GM23338 (cell line): ENCODE measurements at regions not wholly inside any gene's neighbourhood (a gene's known extent, or its start where the extent isn't known, plus 50 kb on each side); places are given as distances from the start of the nearest gene placed in this dataset.
A peak's percentile ranks its signal among the peaks of the same experiment; 100 is the strongest.

Experiments used
- ATAC-seq: fragments of 200-7000 bp; cut with Tn5 transposase; 3 replicates; pipeline ENCODE4 v1.9.1; 2020
- DNase-seq: peaks from one replicate; pipeline ENCODE4 v3.0.0-alpha.2; 2015; ENCODE audit warnings: low spot score
- H2AFZ ChIP-seq: fragments of 200-600 bp; sonication (generic); 2 replicates; pipeline ENCODE4 v1.8.0; 2016; ENCODE audit warnings: antibody characterized with exemption, mild to moderate bottlenecking, moderate library complexity
- H3F3A ChIP-seq: fragments of 200-600 bp; sonication (generic); replicated peaks from 2 replicates; pipeline ENCODE4 v1.8.0; 2017; ENCODE audit warnings: antibody characterized with exemption, mixed run types, low read depth
- H3K27ac ChIP-seq: fragments of 200-600 bp; sonication (generic); 2 replicates; pipeline ENCODE4 v1.6.1; 2016; ENCODE audit warnings: low read depth
- H3K27me3 ChIP-seq: fragments of 200-600 bp; sonication (generic); 2 replicates; pipeline ENCODE4 v1.8.0; 2016; ENCODE audit warnings: mild to moderate bottlenecking, mixed run types, moderate library complexity; ENCODE audit not compliant: insufficient read depth
- H3K36me3 ChIP-seq: fragments of 200-600 bp; sonication (generic); 2 replicates; pipeline ENCODE4 v1.8.0; 2016; ENCODE audit warnings: mild to moderate bottlenecking; ENCODE audit not compliant: insufficient read depth
- H3K4me1 ChIP-seq: fragments of 200-600 bp; sonication (generic); 2 replicates; pipeline ENCODE4 v1.8.0; 2016; ENCODE audit warnings: mild to moderate bottlenecking, moderate library complexity; ENCODE audit not compliant: insufficient read depth
- H3K4me2 ChIP-seq: fragments of 200-600 bp; sonication (generic); 2 replicates; pipeline ENCODE4 v1.7.1; 2017; ENCODE audit warnings: mixed run types
- H3K4me3 ChIP-seq: fragments of 200-600 bp; sonication (generic); 2 replicates; pipeline ENCODE4 v1.6.1; 2016; ENCODE audit warnings: mixed run types
- H3K79me2 ChIP-seq: fragments of 200-600 bp; sonication (generic); replicated peaks from 2 replicates; pipeline ENCODE4 v1.8.0; 2017; ENCODE audit warnings: mild to moderate bottlenecking; ENCODE audit not compliant: insufficient read depth
- H3K9me2 ChIP-seq: fragments of 200-600 bp; sonication (generic); 2 replicates; pipeline ENCODE4 v1.8.0; 2017; ENCODE audit not compliant: insufficient read depth
- H4K20me1 ChIP-seq: fragments of 200-600 bp; sonication (generic); replicated peaks from 2 replicates; pipeline ENCODE4 v1.8.0; 2017; ENCODE audit warnings: mild to moderate bottlenecking; ENCODE audit not compliant: insufficient read depth
- H3K27ac Mint-ChIP-seq: 2 replicates; pipeline ENCODE4 v1.8.0; 2020; ENCODE audit warnings: inconsistent platforms, mild to moderate bottlenecking, moderate library complexity, mixed read lengths
- H3K27me3 Mint-ChIP-seq: 3 replicates; pipeline ENCODE4 v1.8.0; 2022; ENCODE audit warnings: low read depth, mild to moderate bottlenecking, moderate library complexity, mixed read lengths, inconsistent platforms; ENCODE audit not compliant: insufficient read depth, poor library complexity
- H3K36me3 Mint-ChIP-seq: 3 replicates; pipeline ENCODE4 v1.8.0; 2021; ENCODE audit warnings: low read depth, mild to moderate bottlenecking, inconsistent platforms, moderate library complexity, mixed read lengths
- H3K4me1 Mint-ChIP-seq: 3 replicates; pipeline ENCODE4 v1.8.0; 2020; ENCODE audit warnings: mild to moderate bottlenecking, inconsistent platforms, mixed read lengths
- H3K4me3 Mint-ChIP-seq: 3 replicates; pipeline ENCODE4 v1.8.0; 2021; ENCODE audit warnings: moderate library complexity, mild to moderate bottlenecking, inconsistent platforms, mixed read lengths
- H3K9me3 Mint-ChIP-seq: 3 replicates; pipeline ENCODE4 v1.8.0; 2020; ENCODE audit warnings: moderate library complexity, mild to moderate bottlenecking, inconsistent platforms, mixed read lengths
- CREB1 ChIP-seq: fragments of 250-450 bp; sonication (Bioruptor Pico); IDR thresholded peaks from 2 replicates; pipeline ENCODE4 v1.5.0; 2020; ENCODE audit warnings: low read depth, mild to moderate bottlenecking, moderate library complexity
- EZH2 ChIP-seq: fragments of 200-600 bp; sonication (generic); IDR thresholded peaks from one replicate; pipeline ENCODE4 v1.8.0; 2017; ENCODE audit warnings: antibody characterized with exemption, mild to moderate bottlenecking, low read depth; ENCODE audit not compliant: unreplicated experiment
- EZH2phosphoT487 ChIP-seq: fragments of 200-600 bp; sonication (generic); IDR thresholded peaks from one replicate; pipeline ENCODE4 v1.8.1; 2018; ENCODE audit warnings: antibody characterized with exemption; ENCODE audit not compliant: unreplicated experiment
- JUNB ChIP-seq: IDR thresholded peaks from one replicate; pipeline ENCODE4 v1.6.1; 2016; ENCODE audit warnings: antibody characterized with exemption; ENCODE audit not compliant: unreplicated experiment
- NANOG ChIP-seq: IDR thresholded peaks from 2 replicates; pipeline ENCODE4 v1.6.1; 2016; ENCODE audit warnings: antibody characterized with exemption, borderline replicate concordance
- POLR2AphosphoS5 ChIP-seq: IDR thresholded peaks from 2 replicates; pipeline ENCODE4 v1.6.1; 2016; ENCODE audit warnings: antibody characterized with exemption, low read depth
- STAT1 ChIP-seq: IDR thresholded peaks from one replicate; pipeline ENCODE4 v1.6.1; 2016; ENCODE audit warnings: antibody characterized with exemption; ENCODE audit not compliant: unreplicated experiment
- ZNF114 ChIP-seq: fragments of 250-450 bp; sonication (Bioruptor Pico); IDR thresholded peaks from 2 replicates; pipeline ENCODE4 v1.5.0; 2020; ENCODE audit warnings: mild to moderate bottlenecking, moderate library complexity
- ZNF331 ChIP-seq: fragments of 250-450 bp; sonication (Bioruptor Pico); IDR thresholded peaks from 2 replicates; pipeline ENCODE4 v1.5.0; 2020; ENCODE audit warnings: low read depth, mild to moderate bottlenecking, moderate library complexity
- ZNF462 ChIP-seq: fragments of 250-450 bp; sonication (Bioruptor Pico); IDR thresholded peaks from 2 replicates; pipeline ENCODE4 v1.5.0; 2020; ENCODE audit warnings: mild to moderate bottlenecking, moderate library complexity
- TF ChIP-seq, protein P1 (sequence below): IDR thresholded peaks from one replicate; pipeline ENCODE4 v1.6.1; 2018; ENCODE audit warnings: antibody characterized with exemption; ENCODE audit not compliant: unreplicated experiment
- TF ChIP-seq, protein P2 (sequence below), 2 experiments: fragments of 200-600 bp in 1 of 2; sonication (generic) in 1 of 2; conservative IDR thresholded peaks; 2 replicates each; pipeline versions ENCODE4 v1.5.1 to v1.6.1; 2016 to 2017; ENCODE audit warnings: antibody characterized with exemption in 2 of 2, low read depth in 2 of 2, mild to moderate bottlenecking in 2 of 2, moderate library complexity in 1 of 2
- TF ChIP-seq, protein P3 (sequence below): IDR thresholded peaks from 2 replicates; pipeline ENCODE4 v1.6.1; 2016; ENCODE audit warnings: antibody characterized with exemption

DNA sequence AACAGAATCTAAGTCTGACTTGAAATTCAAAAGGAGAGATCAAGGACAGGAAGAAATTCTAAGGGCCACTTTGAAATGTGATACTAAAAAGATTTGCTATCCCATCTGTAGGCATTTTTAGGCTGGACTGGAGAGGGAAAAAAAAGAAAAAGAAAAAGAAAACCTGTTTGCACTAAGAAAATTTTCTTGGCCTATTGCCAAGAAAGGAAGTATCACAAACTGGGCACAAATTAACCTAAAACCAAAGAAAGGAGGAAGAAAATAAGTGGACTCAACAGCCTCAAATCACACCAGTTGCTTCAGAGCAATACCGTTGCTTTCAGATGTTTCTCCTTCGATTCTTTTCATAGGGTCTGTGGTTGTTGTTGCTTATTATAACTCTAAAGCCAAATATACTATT lies 287.9 kb upstream of the VRK2 start:
- H4K20me1 ChIP-seq = no peaks in the 10 kb centered on the region
- H3K4me3 ChIP-seq = no peak overlapping the region
- ATAC-seq = no peak
- Mint-ChIP-seq H3K27me3 (peaks cover 4% of the 10 kb centered on the region), H3K36me3 (no peaks in the 10 kb centered on the region), H3K27ac (no peak overlapping the region), H3K4me3 (no peak overlapping the region), H3K4me1 (peaks cover 41% of the 10 kb centered on the region), H3K9me3 (no peaks in the 10 kb centered on the region)
- peak overlapping the region; percentile 64 for H3K4me2 ChIP-seq
- TF ChIP-seq, protein P1, sequence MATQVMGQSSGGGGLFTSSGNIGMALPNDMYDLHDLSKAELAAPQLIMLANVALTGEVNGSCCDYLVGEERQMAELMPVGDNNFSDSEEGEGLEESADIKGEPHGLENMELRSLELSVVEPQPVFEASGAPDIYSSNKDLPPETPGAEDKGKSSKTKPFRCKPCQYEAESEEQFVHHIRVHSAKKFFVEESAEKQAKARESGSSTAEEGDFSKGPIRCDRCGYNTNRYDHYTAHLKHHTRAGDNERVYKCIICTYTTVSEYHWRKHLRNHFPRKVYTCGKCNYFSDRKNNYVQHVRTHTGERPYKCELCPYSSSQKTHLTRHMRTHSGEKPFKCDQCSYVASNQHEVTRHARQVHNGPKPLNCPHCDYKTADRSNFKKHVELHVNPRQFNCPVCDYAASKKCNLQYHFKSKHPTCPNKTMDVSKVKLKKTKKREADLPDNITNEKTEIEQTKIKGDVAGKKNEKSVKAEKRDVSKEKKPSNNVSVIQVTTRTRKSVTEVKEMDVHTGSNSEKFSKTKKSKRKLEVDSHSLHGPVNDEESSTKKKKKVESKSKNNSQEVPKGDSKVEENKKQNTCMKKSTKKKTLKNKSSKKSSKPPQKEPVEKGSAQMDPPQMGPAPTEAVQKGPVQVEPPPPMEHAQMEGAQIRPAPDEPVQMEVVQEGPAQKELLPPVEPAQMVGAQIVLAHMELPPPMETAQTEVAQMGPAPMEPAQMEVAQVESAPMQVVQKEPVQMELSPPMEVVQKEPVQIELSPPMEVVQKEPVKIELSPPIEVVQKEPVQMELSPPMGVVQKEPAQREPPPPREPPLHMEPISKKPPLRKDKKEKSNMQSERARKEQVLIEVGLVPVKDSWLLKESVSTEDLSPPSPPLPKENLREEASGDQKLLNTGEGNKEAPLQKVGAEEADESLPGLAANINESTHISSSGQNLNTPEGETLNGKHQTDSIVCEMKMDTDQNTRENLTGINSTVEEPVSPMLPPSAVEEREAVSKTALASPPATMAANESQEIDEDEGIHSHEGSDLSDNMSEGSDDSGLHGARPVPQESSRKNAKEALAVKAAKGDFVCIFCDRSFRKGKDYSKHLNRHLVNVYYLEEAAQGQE = no peak
- TF ChIP-seq, protein P2, sequence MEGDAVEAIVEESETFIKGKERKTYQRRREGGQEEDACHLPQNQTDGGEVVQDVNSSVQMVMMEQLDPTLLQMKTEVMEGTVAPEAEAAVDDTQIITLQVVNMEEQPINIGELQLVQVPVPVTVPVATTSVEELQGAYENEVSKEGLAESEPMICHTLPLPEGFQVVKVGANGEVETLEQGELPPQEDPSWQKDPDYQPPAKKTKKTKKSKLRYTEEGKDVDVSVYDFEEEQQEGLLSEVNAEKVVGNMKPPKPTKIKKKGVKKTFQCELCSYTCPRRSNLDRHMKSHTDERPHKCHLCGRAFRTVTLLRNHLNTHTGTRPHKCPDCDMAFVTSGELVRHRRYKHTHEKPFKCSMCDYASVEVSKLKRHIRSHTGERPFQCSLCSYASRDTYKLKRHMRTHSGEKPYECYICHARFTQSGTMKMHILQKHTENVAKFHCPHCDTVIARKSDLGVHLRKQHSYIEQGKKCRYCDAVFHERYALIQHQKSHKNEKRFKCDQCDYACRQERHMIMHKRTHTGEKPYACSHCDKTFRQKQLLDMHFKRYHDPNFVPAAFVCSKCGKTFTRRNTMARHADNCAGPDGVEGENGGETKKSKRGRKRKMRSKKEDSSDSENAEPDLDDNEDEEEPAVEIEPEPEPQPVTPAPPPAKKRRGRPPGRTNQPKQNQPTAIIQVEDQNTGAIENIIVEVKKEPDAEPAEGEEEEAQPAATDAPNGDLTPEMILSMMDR (conservative IDR thresholded peaks at IDR 0.05; ENCODE audit: low read depth in 2 of 2) = no peak
- TF ChIP-seq, protein P3, sequence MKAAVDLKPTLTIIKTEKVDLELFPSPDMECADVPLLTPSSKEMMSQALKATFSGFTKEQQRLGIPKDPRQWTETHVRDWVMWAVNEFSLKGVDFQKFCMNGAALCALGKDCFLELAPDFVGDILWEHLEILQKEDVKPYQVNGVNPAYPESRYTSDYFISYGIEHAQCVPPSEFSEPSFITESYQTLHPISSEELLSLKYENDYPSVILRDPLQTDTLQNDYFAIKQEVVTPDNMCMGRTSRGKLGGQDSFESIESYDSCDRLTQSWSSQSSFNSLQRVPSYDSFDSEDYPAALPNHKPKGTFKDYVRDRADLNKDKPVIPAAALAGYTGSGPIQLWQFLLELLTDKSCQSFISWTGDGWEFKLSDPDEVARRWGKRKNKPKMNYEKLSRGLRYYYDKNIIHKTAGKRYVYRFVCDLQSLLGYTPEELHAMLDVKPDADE = no peak
- TF ChIP-seq JUNB (no peak), POLR2AphosphoS5 (no peak), ZNF331 (no peak), ZNF462 (CRISPR knock-in tag) (no peak), STAT1 (no peak), ZNF114 (CRISPR knock-in tag) (no peak), NANOG (no peak), EZH2phosphoT487 (no peak), CREB1 (CRISPR knock-in tag) (no peak), EZH2 (no peak)
- no peaks in the 10 kb centered on the region; the same call in 1 of the 2 replicates for H3K9me2 ChIP-seq
- H3K27me3 ChIP-seq = no peaks in the 10 kb centered on the region
- no peak for DNase-seq
- no peaks in the 10 kb centered on the region for H3F3A ChIP-seq
- H3K27ac ChIP-seq = no peak overlapping the region
- no peaks in the 10 kb centered on the region for H3K36me3 ChIP-seq
- no peaks in the 10 kb centered on the region for H3K79me2 ChIP-seq
- no peak overlapping the region for H2AFZ ChIP-seq
- H3K4me1 ChIP-seq = peaks cover 23% of the 10 kb centered on the region
